SKM-1 (cell line): ENCODE measurements at regions not wholly inside any gene's neighbourhood (a gene's known extent, or its start where the extent isn't known, plus 50 kb on each side); places are given as distances from the start of the nearest gene placed in this dataset.
A peak's percentile ranks its signal among the peaks of the same experiment; 100 is the strongest.

Experiments
- DNase-seq: peaks from one replicate; lab custom pipeline; 2025; ENCODE audit not compliant: unreplicated experiment; lab: John Stamatoyannopoulos, UW

- DNase-seq = no peak
Observed at GRCh38 chr11:87437133-87437843, 399.6 kb downstream of the TMEM135 start.

- no peak for DNase-seq
Observed at GRCh38 chr11:87432022-87432421, 394.3 kb downstream of the TMEM135 start.

- DNase-seq = no peak
Observed at GRCh38 chr11:87431392-87431791, 393.7 kb downstream of the TMEM135 start.

GRCh38 chr11:87430821-87431220 is 393.1 kb downstream of the TMEM135 start:
- DNase-seq = no peak

GRCh38 chr11:87429996-87430395 is 392.3 kb downstream of the TMEM135 start:
- no peak for DNase-seq

- DNase-seq = no peak
Observed at GRCh38 chr11:87428266-87428665, 390.5 kb downstream of the TMEM135 start.

GRCh38 chr11:87425943-87426342 is 388.2 kb downstream of the TMEM135 start:
- no peak for DNase-seq

- no peak for DNase-seq
Observed at GRCh38 chr11:87425391-87425790, 387.7 kb downstream of the TMEM135 start.

GRCh38 chr11:87423161-87423560 is 385.4 kb downstream of the TMEM135 start:
- no peak for DNase-seq

- no peak for DNase-seq
Observed at GRCh38 chr11:87422566-87422965, 384.8 kb downstream of the TMEM135 start.

- DNase-seq = peak; percentile 64
Observed at GRCh38 chr11:87421422-87421821, 383.7 kb downstream of the TMEM135 start.

- DNase-seq = no peak
Observed at GRCh38 chr11:87417951-87418350, 380.2 kb downstream of the TMEM135 start.

- no peak for DNase-seq
Observed at GRCh38 chr11:87405843-87406242, 368.1 kb downstream of the TMEM135 start.

- DNase-seq = no peak
Observed at GRCh38 chr11:87405356-87405755, 367.6 kb downstream of the TMEM135 start.

- DNase-seq = no peak
Observed at GRCh38 chr11:87401653-87402052, 363.9 kb downstream of the TMEM135 start.

GRCh38 chr11:87399341-87399740 is 361.6 kb downstream of the TMEM135 start:
- no peak for DNase-seq

- no peak for DNase-seq
Observed at GRCh38 chr11:87398931-87399330, 361.2 kb downstream of the TMEM135 start.

- DNase-seq = peak; percentile 51
Observed at GRCh38 chr11:87397011-87397865, 359.5 kb downstream of the TMEM135 start.

GRCh38 chr11:87394924-87395323 is 357.2 kb downstream of the TMEM135 start:
- DNase-seq = no peak

GRCh38 chr11:87392665-87393064 is 354.9 kb downstream of the TMEM135 start:
- no peak for DNase-seq

- DNase-seq = no peak
Observed at GRCh38 chr11:87391496-87391895, 353.8 kb downstream of the TMEM135 start.

- no peak for DNase-seq
Observed at GRCh38 chr11:87384078-87384729, 346.5 kb downstream of the TMEM135 start.
